ENCODE measurements at regions not wholly inside any gene's neighbourhood (a gene's known extent, or its start where the extent isn't known, plus 50 kb on each side); places are given as distances from the start of the nearest gene placed in this dataset.

- no peak for TF ChIP-seq SP2 (tag by site-specific recombination; IDR thresholded peaks at IDR 0.05)
Observed at GRCh38 chr10:107826171-107826570, 661.7 kb upstream of the SORCS1 start (continued).

DNA sequence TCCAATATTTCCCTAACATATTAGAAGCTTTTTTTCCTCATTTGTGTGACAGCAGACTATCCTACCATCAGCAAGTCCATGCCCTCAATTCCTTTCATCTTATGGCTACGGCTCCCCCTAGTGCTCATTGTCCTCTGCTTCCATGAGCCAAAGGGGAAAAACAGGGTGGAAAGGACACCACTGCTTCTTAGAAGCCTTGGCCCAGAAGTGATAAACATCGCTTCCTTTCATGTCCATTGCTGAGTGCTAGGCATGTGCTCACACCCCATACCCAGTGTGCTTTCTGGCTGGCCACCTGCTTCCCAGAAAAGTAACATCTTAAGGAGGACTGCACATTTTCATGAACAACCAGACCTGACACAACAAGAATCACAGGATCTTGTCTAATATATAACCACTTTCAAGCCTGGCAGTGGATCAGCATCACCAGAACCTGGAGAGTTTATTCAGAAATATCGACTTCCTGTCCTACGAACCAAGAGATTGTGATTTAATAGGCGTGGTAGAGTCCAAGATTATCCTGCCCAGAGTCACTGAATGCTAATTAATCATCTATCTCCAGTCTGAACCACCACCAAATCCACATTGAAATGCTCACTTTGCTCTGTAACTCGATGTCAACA is 650.5 kb upstream of the SORCS1 start:
- POLR2A ChIA-PET, result no interaction called here
- TF ChIP-seq ZEB2 (tag by site-specific recombination; IDR thresholded peaks at IDR 0.05) (no peak), ZNF585B (tag by site-specific recombination; IDR thresholded peaks at IDR 0.05) (no peak), ZNF560 (tag by site-specific recombination; IDR thresholded peaks at IDR 0.05; ENCODE audit: borderline replicate concordance) (no peak), HOXA7 (CRISPR knock-in tag; IDR thresholded peaks at IDR 0.05; ENCODE audit: borderline replicate concordance) (no peak), ZNF596 (tag by site-specific recombination; IDR thresholded peaks at IDR 0.05) (no peak), ZFP37 (tag by site-specific recombination; IDR thresholded peaks at IDR 0.05) (no peak), ZNF394 (tag by site-specific recombination; IDR thresholded peaks at IDR 0.05; ENCODE audit: borderline replicate concordance) (no peak), ZNF548 (tag by site-specific recombination; IDR thresholded peaks at IDR 0.05) (no peak), OSR2 (tag by site-specific recombination; IDR thresholded peaks at IDR 0.05) (no peak), ZNF654 (tag by site-specific recombination; IDR thresholded peaks at IDR 0.05; ENCODE audit: low read depth) (peak; percentile 37)
- TF ChIP-seq, protein P1, sequence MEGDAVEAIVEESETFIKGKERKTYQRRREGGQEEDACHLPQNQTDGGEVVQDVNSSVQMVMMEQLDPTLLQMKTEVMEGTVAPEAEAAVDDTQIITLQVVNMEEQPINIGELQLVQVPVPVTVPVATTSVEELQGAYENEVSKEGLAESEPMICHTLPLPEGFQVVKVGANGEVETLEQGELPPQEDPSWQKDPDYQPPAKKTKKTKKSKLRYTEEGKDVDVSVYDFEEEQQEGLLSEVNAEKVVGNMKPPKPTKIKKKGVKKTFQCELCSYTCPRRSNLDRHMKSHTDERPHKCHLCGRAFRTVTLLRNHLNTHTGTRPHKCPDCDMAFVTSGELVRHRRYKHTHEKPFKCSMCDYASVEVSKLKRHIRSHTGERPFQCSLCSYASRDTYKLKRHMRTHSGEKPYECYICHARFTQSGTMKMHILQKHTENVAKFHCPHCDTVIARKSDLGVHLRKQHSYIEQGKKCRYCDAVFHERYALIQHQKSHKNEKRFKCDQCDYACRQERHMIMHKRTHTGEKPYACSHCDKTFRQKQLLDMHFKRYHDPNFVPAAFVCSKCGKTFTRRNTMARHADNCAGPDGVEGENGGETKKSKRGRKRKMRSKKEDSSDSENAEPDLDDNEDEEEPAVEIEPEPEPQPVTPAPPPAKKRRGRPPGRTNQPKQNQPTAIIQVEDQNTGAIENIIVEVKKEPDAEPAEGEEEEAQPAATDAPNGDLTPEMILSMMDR (tag by site-specific recombination; IDR thresholded peaks at IDR 0.05), result peak; percentile 28; the same call in 1 of the 2 replicates
- TF ChIP-seq, protein P2, sequence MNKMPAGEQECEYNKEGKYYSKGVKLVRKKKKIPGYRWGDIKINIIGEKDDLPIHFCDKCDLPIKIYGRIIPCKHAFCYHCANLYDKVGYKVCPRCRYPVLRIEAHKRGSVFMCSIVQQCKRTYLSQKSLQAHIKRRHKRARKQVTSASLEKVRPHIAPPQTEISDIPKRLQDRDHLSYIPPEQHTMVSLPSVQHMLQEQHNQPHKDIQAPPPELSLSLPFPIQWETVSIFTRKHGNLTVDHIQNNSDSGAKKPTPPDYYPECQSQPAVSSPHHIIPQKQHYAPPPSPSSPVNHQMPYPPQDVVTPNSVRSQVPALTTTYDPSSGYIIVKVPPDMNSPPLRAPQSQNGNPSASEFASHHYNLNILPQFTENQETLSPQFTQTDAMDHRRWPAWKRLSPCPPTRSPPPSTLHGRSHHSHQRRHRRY (tag by site-specific recombination; IDR thresholded peaks at IDR 0.05), result no peak
- H3K4me3 ChIP-seq (ENCODE audit: low read depth, low read length), result no peak overlapping the region
- no peak overlapping the region for H3K27ac ChIP-seq (ENCODE audit: extremely low read depth, low read depth, low read length)
- CTCF ChIA-PET, result interaction anchor here (0.6 to 1.0 kb wide), 8 partner anchors 9 to 1460 kb away, joined by 3 to 5 read pairs (median 4); no protein-coding TSS in a partner anchor
- no peaks in the 10 kb centered on the region for H3K9me3 ChIP-seq (ENCODE audit: control insufficient read depth, insufficient read depth, low read depth, low read length)
- no peaks in the 10 kb centered on the region for H3K4me1 ChIP-seq (ENCODE audit: control insufficient read depth, insufficient read depth, low read length)
- H3K36me3 ChIP-seq (ENCODE audit: control insufficient read depth in 2 of 2, insufficient read depth in 1 of 2, low read length in 2 of 2), result no peaks in the 10 kb centered on the region

DNA sequence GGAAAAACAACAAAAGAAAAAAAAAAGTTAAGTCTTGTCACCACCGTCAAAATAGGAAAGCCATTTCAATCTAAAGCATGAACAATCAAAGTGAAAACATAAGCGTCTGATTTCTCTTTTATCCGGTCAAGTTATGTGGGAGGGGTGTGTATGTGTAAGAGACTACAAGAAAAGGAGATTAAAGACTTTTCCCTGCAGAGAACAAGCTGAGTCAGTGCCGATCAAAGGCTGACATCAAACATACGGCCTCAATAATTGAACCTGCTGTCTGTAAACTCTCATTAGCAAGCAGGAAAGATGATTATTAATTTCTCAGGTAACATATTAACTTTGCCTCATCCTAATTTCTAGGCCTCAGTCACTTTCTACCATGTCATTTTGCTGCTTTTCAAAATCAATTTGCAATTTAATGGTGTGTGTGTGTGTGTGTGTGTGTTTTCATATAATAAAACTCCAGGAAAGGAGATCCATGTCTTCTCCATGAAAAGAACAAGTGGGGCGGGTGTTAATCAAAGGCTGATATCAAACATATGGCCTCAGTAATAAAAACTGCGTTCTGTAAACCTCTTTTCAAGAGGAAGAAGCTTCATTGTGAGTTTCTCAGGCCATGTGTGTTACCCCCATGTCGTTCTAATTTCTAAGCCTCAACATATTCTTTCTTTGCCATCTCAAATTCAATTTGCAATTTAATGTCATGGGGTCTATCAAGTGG is 649.1 kb upstream of the SORCS1 start:
- Histone ChIP-seq H3K36me3 (ENCODE audit: control insufficient read depth in 2 of 2, insufficient read depth in 1 of 2, low read length in 2 of 2) (no peaks in the 10 kb centered on the region), H3K4me1 (ENCODE audit: control insufficient read depth, insufficient read depth, low read length) (no peaks in the 10 kb centered on the region), H3K27ac (ENCODE audit: extremely low read depth, low read depth, low read length) (no peak overlapping the region), H3K4me3 (ENCODE audit: low read depth, low read length) (no peak overlapping the region), H3K9me3 (ENCODE audit: control insufficient read depth, insufficient read depth, low read depth, low read length) (no peaks in the 10 kb centered on the region)
- ChIA-PET POLR2A (no interaction called here), CTCF (interaction anchor here (0.7 to 1.6 kb wide), 4 partner anchors 221 to 1110 kb away, joined by 4 to 5 read pairs (median 4); no protein-coding TSS in a partner anchor)
- no peak for TF ChIP-seq ZNF362 (tag by site-specific recombination; IDR thresholded peaks at IDR 0.05)
- no peak for TF ChIP-seq ZNF843 (tag by site-specific recombination; IDR thresholded peaks at IDR 0.05)
- TF ChIP-seq, protein P3, sequence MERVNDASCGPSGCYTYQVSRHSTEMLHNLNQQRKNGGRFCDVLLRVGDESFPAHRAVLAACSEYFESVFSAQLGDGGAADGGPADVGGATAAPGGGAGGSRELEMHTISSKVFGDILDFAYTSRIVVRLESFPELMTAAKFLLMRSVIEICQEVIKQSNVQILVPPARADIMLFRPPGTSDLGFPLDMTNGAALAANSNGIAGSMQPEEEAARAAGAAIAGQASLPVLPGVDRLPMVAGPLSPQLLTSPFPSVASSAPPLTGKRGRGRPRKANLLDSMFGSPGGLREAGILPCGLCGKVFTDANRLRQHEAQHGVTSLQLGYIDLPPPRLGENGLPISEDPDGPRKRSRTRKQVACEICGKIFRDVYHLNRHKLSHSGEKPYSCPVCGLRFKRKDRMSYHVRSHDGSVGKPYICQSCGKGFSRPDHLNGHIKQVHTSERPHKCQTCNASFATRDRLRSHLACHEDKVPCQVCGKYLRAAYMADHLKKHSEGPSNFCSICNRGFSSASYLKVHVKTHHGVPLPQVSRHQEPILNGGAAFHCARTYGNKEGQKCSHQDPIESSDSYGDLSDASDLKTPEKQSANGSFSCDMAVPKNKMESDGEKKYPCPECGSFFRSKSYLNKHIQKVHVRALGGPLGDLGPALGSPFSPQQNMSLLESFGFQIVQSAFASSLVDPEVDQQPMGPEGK (tag by site-specific recombination; IDR thresholded peaks at IDR 0.05), result no peak
- TF ChIP-seq ZNF692 (tag by site-specific recombination; IDR thresholded peaks at IDR 0.05), result no peak
- no peak for TF ChIP-seq PRDM10 (tag by site-specific recombination; IDR thresholded peaks at IDR 0.05)
- TF ChIP-seq, protein P4, sequence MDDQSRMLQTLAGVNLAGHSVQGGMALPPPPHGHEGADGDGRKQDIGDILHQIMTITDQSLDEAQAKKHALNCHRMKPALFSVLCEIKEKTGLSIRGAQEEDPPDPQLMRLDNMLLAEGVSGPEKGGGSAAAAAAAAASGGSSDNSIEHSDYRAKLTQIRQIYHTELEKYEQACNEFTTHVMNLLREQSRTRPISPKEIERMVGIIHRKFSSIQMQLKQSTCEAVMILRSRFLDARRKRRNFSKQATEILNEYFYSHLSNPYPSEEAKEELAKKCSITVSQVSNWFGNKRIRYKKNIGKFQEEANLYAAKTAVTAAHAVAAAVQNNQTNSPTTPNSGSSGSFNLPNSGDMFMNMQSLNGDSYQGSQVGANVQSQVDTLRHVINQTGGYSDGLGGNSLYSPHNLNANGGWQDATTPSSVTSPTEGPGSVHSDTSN (CRISPR knock-in tag; IDR thresholded peaks at IDR 0.05), result no peak
